ENCODE measurements at regions not wholly inside any gene's neighbourhood (a gene's known extent, or its start where the extent isn't known, plus 50 kb on each side); places are given as distances from the start of the nearest gene placed in this dataset.

DNA sequence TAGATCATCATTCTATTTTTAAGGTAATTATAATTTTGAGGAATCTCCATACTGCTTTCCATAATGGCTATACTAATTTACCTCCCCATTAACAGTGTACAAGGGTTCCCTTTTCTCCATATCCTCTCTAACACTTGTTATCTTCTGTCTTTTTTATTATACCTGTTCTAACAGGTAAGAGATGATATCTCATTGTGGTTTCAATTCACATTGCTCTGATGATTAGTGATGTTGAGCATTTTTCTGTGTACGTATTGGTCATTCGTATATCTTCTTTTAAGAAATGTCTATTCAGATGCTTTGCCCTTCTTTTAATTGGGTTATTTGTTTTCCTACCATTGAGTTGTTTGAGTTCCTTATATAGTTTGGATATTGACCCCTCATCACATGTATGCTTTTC lies 81.6 kb upstream of the SCAF8 start:
- Mint-ChIP-seq H3K4me1 (ENCODE audit: low read depth, unreplicated experiment) (peaks cover 12% of the 10 kb centered on the region), H3K9me3 (ENCODE audit: low read depth, unreplicated experiment) (no peaks in the 10 kb centered on the region), H3K27ac (ENCODE audit: unreplicated experiment) (no peak overlapping the region), H3K36me3 (ENCODE audit: insufficient read depth, unreplicated experiment) (no peaks in the 10 kb centered on the region), H3K27me3 (ENCODE audit: unreplicated experiment) (no peaks in the 10 kb centered on the region), H3K4me3 (ENCODE audit: low read depth, unreplicated experiment) (no peak overlapping the region)
- TF ChIP-seq, protein P1, sequence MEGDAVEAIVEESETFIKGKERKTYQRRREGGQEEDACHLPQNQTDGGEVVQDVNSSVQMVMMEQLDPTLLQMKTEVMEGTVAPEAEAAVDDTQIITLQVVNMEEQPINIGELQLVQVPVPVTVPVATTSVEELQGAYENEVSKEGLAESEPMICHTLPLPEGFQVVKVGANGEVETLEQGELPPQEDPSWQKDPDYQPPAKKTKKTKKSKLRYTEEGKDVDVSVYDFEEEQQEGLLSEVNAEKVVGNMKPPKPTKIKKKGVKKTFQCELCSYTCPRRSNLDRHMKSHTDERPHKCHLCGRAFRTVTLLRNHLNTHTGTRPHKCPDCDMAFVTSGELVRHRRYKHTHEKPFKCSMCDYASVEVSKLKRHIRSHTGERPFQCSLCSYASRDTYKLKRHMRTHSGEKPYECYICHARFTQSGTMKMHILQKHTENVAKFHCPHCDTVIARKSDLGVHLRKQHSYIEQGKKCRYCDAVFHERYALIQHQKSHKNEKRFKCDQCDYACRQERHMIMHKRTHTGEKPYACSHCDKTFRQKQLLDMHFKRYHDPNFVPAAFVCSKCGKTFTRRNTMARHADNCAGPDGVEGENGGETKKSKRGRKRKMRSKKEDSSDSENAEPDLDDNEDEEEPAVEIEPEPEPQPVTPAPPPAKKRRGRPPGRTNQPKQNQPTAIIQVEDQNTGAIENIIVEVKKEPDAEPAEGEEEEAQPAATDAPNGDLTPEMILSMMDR (IDR thresholded peaks at IDR 0.05; ENCODE audit: unreplicated experiment): no peak
- no TSS peak for BruUV-seq (replicated peaks)
- CTCF ChIA-PET: no interaction called here
- intact Hi-C loops (cut with micrococcal nuclease; ENCODE audit: unreplicated experiment): no loop called here
- no peak for DNase-seq

DNA sequence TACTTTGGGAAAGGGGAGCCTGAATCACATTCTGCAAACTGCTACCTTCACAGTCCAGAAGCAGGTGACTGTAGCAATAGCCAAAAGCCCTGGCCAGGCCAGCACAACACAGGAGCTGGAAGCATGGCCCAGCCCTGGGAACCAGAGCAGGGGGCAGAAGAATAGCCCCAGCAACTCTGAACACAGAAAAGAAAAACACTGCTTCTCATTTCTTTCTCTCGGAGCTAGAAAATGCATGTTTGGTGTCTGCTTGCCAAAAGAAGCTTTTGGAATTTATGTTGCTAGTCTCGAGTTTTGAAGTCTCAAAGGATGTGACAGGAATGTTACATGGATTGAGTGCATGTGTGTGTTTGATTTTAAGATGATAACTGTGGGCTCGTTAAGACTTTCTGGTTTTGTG lies 79.8 kb upstream of the SCAF8 start:
- CTCF ChIA-PET: no interaction called here
- no peak overlapping the region for H3K4me3 Mint-ChIP-seq (ENCODE audit: low read depth, unreplicated experiment)
- no peaks in the 10 kb centered on the region for H3K27me3 Mint-ChIP-seq (ENCODE audit: unreplicated experiment)

DNA sequence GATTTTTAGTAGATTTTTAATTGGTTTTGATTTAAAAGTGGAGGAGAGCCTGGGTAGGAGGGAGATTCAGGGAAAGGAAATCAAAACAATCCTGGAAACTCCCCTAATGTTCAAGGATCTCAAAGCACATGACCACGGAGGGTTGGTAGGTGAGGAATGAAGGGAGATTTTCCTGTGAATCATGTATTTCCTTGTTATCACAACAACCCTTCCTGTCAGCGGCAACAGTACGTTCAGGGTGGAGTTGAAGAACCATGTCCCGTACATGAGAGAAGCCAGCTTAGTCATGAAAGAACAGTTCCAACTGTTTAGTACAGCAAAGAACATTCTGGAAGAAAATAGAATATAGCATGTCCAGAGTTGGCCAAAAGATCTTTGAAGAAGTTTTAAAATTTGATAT lies 79.4 kb upstream of the SCAF8 start:
- Mint-ChIP-seq H3K27me3 (ENCODE audit: unreplicated experiment) (no peaks in the 10 kb centered on the region), H3K9me3 (ENCODE audit: low read depth, unreplicated experiment) (no peaks in the 10 kb centered on the region), H3K4me3 (ENCODE audit: low read depth, unreplicated experiment) (no peak overlapping the region), H3K36me3 (ENCODE audit: insufficient read depth, unreplicated experiment) (no peaks in the 10 kb centered on the region), H3K4me1 (ENCODE audit: low read depth, unreplicated experiment) (peaks cover 12% of the 10 kb centered on the region), H3K27ac (ENCODE audit: unreplicated experiment) (peak overlapping the region; percentile 38)
- CTCF ChIA-PET: interaction anchor here (0.6 kb wide), 1 partner anchor 333 kb away, joined by 4 read pairs; no protein-coding TSS in a partner anchor
- TF ChIP-seq, protein P1 (IDR thresholded peaks at IDR 0.05; ENCODE audit: unreplicated experiment): no peak
- peak; percentile 28 for DNase-seq
- BruUV-seq (replicated peaks): no TSS peak
- intact Hi-C loops (cut with micrococcal nuclease; ENCODE audit: unreplicated experiment): no loop called here

More for the DNA sequence above, 79.8 kb upstream of the SCAF8 start:
- H3K4me1 Mint-ChIP-seq (ENCODE audit: low read depth, unreplicated experiment): peaks cover 12% of the 10 kb centered on the region
- H3K36me3 Mint-ChIP-seq (ENCODE audit: insufficient read depth, unreplicated experiment): no peaks in the 10 kb centered on the region
- no peak for DNase-seq
- H3K27ac Mint-ChIP-seq (ENCODE audit: unreplicated experiment): peak overlapping the region; percentile 38
- no peaks in the 10 kb centered on the region for H3K9me3 Mint-ChIP-seq (ENCODE audit: low read depth, unreplicated experiment)
- intact Hi-C loops (cut with micrococcal nuclease; ENCODE audit: unreplicated experiment): no loop called here
- no TSS peak for BruUV-seq (replicated peaks)
- TF ChIP-seq, protein P1 (IDR thresholded peaks at IDR 0.05; ENCODE audit: unreplicated experiment): no peak

DNA sequence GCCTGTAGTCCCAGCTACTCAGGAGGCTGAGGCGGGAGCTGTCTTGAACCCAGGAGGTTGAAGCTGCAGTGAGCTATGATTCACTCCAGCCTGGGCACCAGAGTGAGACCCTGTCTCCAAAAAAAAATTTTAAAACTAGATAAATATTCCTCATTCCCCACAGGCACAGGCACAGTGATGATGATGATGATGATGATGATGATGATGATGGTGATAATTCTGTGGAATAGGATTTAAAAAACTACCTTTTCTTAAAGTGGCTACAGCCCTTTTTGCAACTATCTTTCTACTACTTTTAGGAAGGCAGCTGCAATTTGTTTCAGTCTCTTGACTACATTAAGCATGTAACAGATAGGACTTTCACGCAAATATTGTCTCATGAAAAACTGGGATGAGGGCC lies 76.6 kb upstream of the SCAF8 start:
- TF ChIP-seq, protein P1 (IDR thresholded peaks at IDR 0.05; ENCODE audit: unreplicated experiment): no peak
- Mint-ChIP-seq H3K27me3 (ENCODE audit: unreplicated experiment) (no peaks in the 10 kb centered on the region), H3K4me1 (ENCODE audit: low read depth, unreplicated experiment) (peaks cover 12% of the 10 kb centered on the region), H3K27ac (ENCODE audit: unreplicated experiment) (no peak overlapping the region), H3K36me3 (ENCODE audit: insufficient read depth, unreplicated experiment) (no peaks in the 10 kb centered on the region), H3K9me3 (ENCODE audit: low read depth, unreplicated experiment) (no peaks in the 10 kb centered on the region), H3K4me3 (ENCODE audit: low read depth, unreplicated experiment) (no peak overlapping the region)
- CTCF ChIA-PET: no interaction called here
- intact Hi-C loops (cut with micrococcal nuclease; ENCODE audit: unreplicated experiment): no loop called here
- BruUV-seq (replicated peaks): no TSS peak
- DNase-seq: no peak

Measured in Calu3 (cell line).